ENCODE measurements at regions not wholly inside any gene's neighbourhood (a gene's known extent, or its start where the extent isn't known, plus 50 kb on each side); places are given as distances from the start of the nearest gene placed in this dataset.

GRCh38 chr2:150789376-150789905 lies 302.0 kb upstream of the RND3 start:
- no peak for TF ChIP-seq CTCF (IDR thresholded peaks at IDR 0.05)
- TF ChIP-seq POLR2AphosphoS5 (IDR thresholded peaks at IDR 0.05): no peak

All from prostate gland (tissue), 2 donors.